Peyer's patch (tissue), 4 donors: ENCODE measurements at regions not wholly inside any gene's neighbourhood (a gene's known extent, or its start where the extent isn't known, plus 50 kb on each side); places are given as distances from the start of the nearest gene placed in this dataset.

Experiments used
- POLR2A ChIP-seq, 2 donors: fragments of 450-650 bp; IDR thresholded peaks; one replicate each; pipeline ENCODE4 v1.5.1; 2017; ENCODE audit warnings: antibody characterized with exemption in 2 of 2, mild to moderate bottlenecking in 2 of 2, moderate library complexity in 2 of 2
- TF ChIP-seq, protein P1 (sequence below), 6 experiments: fragments of 450-650 bp in 4 of 6; fragments of 200-600 bp in 2 of 6; sonication (generic) in 1 of 6; IDR thresholded peaks; one replicate each; pipeline ENCODE4 v1.5.1; 2017 to 2019; ENCODE audit warnings: antibody characterized with exemption in 6 of 6, mild to moderate bottlenecking in 3 of 6, moderate library complexity in 1 of 6

DNA sequence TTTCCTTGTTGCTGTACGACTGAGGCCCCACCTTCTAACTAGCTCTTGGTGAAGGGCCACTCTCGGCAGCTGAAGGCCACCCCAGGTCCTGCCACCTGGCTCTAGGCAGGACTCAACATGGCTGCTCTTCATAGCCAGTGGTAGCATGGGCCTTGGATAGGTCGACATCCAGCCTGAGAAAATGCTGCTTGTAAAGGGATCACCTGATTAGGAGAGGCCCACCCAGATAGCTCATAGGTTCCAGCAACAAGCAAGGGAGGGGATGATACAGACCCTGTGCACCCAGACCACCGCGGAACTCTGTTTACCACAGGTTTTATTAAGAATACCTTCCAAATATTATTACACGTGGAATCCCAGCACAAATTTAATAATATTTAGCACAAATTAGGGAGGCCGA is 341.4 kb downstream of the BRD1 start:
- TF ChIP-seq, protein P1, sequence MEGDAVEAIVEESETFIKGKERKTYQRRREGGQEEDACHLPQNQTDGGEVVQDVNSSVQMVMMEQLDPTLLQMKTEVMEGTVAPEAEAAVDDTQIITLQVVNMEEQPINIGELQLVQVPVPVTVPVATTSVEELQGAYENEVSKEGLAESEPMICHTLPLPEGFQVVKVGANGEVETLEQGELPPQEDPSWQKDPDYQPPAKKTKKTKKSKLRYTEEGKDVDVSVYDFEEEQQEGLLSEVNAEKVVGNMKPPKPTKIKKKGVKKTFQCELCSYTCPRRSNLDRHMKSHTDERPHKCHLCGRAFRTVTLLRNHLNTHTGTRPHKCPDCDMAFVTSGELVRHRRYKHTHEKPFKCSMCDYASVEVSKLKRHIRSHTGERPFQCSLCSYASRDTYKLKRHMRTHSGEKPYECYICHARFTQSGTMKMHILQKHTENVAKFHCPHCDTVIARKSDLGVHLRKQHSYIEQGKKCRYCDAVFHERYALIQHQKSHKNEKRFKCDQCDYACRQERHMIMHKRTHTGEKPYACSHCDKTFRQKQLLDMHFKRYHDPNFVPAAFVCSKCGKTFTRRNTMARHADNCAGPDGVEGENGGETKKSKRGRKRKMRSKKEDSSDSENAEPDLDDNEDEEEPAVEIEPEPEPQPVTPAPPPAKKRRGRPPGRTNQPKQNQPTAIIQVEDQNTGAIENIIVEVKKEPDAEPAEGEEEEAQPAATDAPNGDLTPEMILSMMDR (IDR thresholded peaks at IDR 0.05), result no peak
- no peak for TF ChIP-seq POLR2A (IDR thresholded peaks at IDR 0.05)
